ENCODE measurements at regions not wholly inside any gene's neighbourhood (a gene's known extent, or its start where the extent isn't known, plus 50 kb on each side); places are given as distances from the start of the nearest gene placed in this dataset.

DNA sequence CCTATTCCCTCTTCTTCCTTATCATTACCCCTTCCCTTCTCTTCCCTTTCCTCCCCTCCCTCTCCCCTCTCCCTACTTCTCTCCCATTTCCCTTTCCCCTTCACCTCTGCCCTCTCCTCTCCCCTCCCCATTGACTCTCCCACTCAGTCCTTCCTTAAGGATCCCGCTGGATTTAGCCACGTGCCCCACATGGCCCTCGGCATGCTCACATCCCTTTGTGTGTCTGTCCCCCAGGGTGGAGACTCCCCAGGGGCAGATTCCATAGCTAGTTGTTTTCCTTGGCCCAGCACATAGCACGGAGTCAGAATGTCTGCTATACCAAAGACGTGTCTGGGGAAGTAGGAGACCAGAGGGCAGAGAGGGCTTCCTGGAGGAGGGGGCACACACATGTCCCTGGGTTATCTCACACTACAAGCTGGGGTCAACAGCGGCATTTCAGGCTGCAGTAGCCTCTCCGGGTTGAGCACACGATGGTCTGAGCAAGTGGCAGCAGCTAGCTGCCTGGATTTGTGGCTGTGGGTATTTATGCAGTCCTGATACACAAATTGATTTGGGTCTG lies 487.0 kb downstream of the TBC1D22A start:
- Histone ChIP-seq H3K4me3 (replicated peaks in 1 of 3; ENCODE audit: insufficient read depth in 1 of 3, low read depth in 2 of 3, low read length in 3 of 3) (no peak overlapping the region), H3K9me3 (ENCODE audit: low read length) (no peaks in the 10 kb centered on the region), H3K9ac (ENCODE audit: insufficient read depth, low read depth, low read length) (no peak overlapping the region), H3K4me1 (ENCODE audit: insufficient read depth, low read length) (no peaks in the 10 kb centered on the region), H3K36me3 (replicated peaks in 1 of 2; ENCODE audit: control insufficient read depth in 1 of 2, insufficient read depth in 2 of 2, low read length in 2 of 2) (no peaks in the 10 kb centered on the region), H3K79me2 (ENCODE audit: insufficient read depth, low read length) (no peaks in the 10 kb centered on the region), H4K20me1 (ENCODE audit: insufficient read depth, low read length) (no peaks in the 10 kb centered on the region), H3K4me2 (ENCODE audit: low read depth, low read length) (no peak overlapping the region), H3K27ac (ENCODE audit: extremely low read length, insufficient read depth, low read length) (no peak overlapping the region), H2AFZ (ENCODE audit: low read length) (no peak overlapping the region), H3K27me3 (ENCODE audit: control insufficient read depth in 1 of 2, insufficient read depth in 2 of 2, low read length in 2 of 2) (peaks cover 3 to 42% of the 10 kb centered on the region in 2 experiments; a peak in 3 of 5 replicates)
- no TSS peak for BruUV-seq (replicated peaks)
- ChIA-PET CTCF (ENCODE audit: low intra/inter-chr PET ratio, low total read pairs) (no interaction called here), POLR2A (no interaction called here)
- no peak for ATAC-seq
- TF ChIP-seq ARNTL (CRISPR knock-in tag; IDR thresholded peaks at IDR 0.05) = no peak
- TF ChIP-seq PCBP2 (optimal IDR thresholded peaks at IDR 0.05; ENCODE audit: low read depth, low read length, poor library complexity, severe bottlenecking) = peak; percentile 27
- TF ChIP-seq, protein P1, sequence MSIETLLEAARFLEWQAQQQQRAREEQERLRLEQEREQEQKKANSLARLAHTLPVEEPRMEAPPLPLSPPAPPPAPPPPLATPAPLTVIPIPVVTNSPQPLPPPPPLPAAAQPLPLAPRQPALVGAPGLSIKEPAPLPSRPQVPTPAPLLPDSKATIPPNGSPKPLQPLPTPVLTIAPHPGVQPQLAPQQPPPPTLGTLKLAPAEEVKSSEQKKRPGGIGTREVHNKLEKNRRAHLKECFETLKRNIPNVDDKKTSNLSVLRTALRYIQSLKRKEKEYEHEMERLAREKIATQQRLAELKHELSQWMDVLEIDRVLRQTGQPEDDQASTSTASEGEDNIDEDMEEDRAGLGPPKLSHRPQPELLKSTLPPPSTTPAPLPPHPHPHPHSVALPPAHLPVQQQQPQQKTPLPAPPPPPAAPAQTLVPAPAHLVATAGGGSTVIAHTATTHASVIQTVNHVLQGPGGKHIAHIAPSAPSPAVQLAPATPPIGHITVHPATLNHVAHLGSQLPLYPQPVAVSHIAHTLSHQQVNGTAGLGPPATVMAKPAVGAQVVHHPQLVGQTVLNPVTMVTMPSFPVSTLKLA (IDR thresholded peaks at IDR 0.05) = peak; percentile 62; the same call in 1 of the 2 replicates
- TF ChIP-seq SAFB2 (CRISPR knock-in tag; IDR thresholded peaks at IDR 0.05; ENCODE audit: borderline replicate concordance, low read depth) = no peak
- FAIRE-seq = no peak
- intact Hi-C loops (cut with micrococcal nuclease; ENCODE audit: unreplicated experiment) = no loop called here
- DNase-seq (ENCODE audit: low spot score) = no peak
- in situ Hi-C loops (cut with HindIII; ENCODE audit: extremely low pct_ligation_motif_present, low pct_unique_long_range_greater_than_20kb) = no loop called here
- WGBS (ENCODE audit: low lambda C conversion rate) = 1% methylated on average over 5 of the region's 8 CpGs

DNA sequence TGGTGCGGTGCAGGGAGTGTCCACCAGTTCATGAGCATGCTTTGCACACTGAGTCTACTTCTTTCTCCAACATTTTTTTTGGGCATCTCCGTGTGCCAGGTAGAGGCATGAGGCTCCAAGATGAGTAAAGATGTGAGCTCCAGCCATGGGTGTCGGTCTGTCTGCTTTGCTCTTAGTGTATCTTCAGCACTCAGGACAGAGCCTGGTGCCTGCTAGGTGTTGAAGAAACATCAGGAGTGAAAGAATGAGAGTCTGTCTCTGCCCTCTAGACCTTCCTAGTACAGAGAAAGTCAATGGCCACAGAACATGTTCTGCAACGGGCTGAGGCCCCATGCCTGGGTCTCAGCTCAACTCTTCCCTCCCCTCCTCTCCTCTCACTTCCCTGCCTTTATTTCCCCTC lies 486.5 kb downstream of the TBC1D22A start:
- H3K27ac ChIP-seq (ENCODE audit: extremely low read length, insufficient read depth, low read length) = no peak overlapping the region
- POLR2A ChIA-PET = no interaction called here
- no peaks in the 10 kb centered on the region for H3K79me2 ChIP-seq (ENCODE audit: insufficient read depth, low read length)
- H3K36me3 ChIP-seq (replicated peaks in 1 of 2; ENCODE audit: control insufficient read depth in 1 of 2, insufficient read depth in 2 of 2, low read length in 2 of 2) = no peaks in the 10 kb centered on the region
- in situ Hi-C loops (cut with HindIII; ENCODE audit: extremely low pct_ligation_motif_present, low pct_unique_long_range_greater_than_20kb) = no loop called here
- H2AFZ ChIP-seq (ENCODE audit: low read length) = no peak overlapping the region
- no peaks in the 10 kb centered on the region for H3K4me1 ChIP-seq (ENCODE audit: insufficient read depth, low read length)
- ATAC-seq = no peak
- H3K27me3 ChIP-seq (ENCODE audit: control insufficient read depth in 1 of 2, insufficient read depth in 2 of 2, low read length in 2 of 2) = peaks cover 3 to 42% of the 10 kb centered on the region in 2 experiments; a peak in 3 of 5 replicates
- H4K20me1 ChIP-seq (ENCODE audit: insufficient read depth, low read length) = no peaks in the 10 kb centered on the region
- H3K4me2 ChIP-seq (ENCODE audit: low read depth, low read length) = no peak overlapping the region
- 4% methylated on average over 4 of the region's 4 CpGs for WGBS (ENCODE audit: low lambda C conversion rate)
- intact Hi-C loops (cut with micrococcal nuclease; ENCODE audit: unreplicated experiment) = no loop called here
- no peak overlapping the region for H3K9ac ChIP-seq (ENCODE audit: insufficient read depth, low read depth, low read length)
- H3K9me3 ChIP-seq (ENCODE audit: low read length) = no peaks in the 10 kb centered on the region
- TF ChIP-seq RAD51 (IDR thresholded peaks at IDR 0.05; ENCODE audit: borderline replicate concordance) (no peak), HNRNPK (IDR thresholded peaks at IDR 0.05; ENCODE audit: low read depth, low read length, poor library complexity, severe bottlenecking) (peak; percentile 29), GLI4 (CRISPR knock-in tag; IDR thresholded peaks at IDR 0.05; ENCODE audit: borderline replicate concordance) (no peak), GATAD2A (CRISPR knock-in tag; IDR thresholded peaks at IDR 0.05) (no peak)
- TF ChIP-seq, protein P2, sequence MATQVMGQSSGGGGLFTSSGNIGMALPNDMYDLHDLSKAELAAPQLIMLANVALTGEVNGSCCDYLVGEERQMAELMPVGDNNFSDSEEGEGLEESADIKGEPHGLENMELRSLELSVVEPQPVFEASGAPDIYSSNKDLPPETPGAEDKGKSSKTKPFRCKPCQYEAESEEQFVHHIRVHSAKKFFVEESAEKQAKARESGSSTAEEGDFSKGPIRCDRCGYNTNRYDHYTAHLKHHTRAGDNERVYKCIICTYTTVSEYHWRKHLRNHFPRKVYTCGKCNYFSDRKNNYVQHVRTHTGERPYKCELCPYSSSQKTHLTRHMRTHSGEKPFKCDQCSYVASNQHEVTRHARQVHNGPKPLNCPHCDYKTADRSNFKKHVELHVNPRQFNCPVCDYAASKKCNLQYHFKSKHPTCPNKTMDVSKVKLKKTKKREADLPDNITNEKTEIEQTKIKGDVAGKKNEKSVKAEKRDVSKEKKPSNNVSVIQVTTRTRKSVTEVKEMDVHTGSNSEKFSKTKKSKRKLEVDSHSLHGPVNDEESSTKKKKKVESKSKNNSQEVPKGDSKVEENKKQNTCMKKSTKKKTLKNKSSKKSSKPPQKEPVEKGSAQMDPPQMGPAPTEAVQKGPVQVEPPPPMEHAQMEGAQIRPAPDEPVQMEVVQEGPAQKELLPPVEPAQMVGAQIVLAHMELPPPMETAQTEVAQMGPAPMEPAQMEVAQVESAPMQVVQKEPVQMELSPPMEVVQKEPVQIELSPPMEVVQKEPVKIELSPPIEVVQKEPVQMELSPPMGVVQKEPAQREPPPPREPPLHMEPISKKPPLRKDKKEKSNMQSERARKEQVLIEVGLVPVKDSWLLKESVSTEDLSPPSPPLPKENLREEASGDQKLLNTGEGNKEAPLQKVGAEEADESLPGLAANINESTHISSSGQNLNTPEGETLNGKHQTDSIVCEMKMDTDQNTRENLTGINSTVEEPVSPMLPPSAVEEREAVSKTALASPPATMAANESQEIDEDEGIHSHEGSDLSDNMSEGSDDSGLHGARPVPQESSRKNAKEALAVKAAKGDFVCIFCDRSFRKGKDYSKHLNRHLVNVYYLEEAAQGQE (IDR thresholded peaks at IDR 0.05; ENCODE audit: borderline replicate concordance in 1 of 2, low read depth in 1 of 2, low read length in 2 of 2) = 0 out of 4 replicates have a peak, but pooled peaks of 1 of the 2 experiments have one; percentile 17
- FAIRE-seq = no peak
- no TSS peak for BruUV-seq (replicated peaks)
- H3K4me3 ChIP-seq (replicated peaks in 1 of 3; ENCODE audit: insufficient read depth in 1 of 3, low read depth in 2 of 3, low read length in 3 of 3) = no peak overlapping the region
- DNase-seq (ENCODE audit: low spot score) = no peak
- CTCF ChIA-PET (ENCODE audit: low intra/inter-chr PET ratio, low total read pairs) = no interaction called here

All from HepG2 (cell line).